Jurkat, Clone E6-1 (cell line): ENCODE measurements at regions not wholly inside any gene's neighbourhood (a gene's known extent, or its start where the extent isn't known, plus 50 kb on each side); places are given as distances from the start of the nearest gene placed in this dataset.

Experiments used
- DNase-seq: peaks from one replicate; pipeline ENCODE4 v3.0.0-alpha.2; 2011; ENCODE audit warnings: low read depth, low spot score
- H3K4me3 ChIP-seq: 2 replicates; pipeline ENCODE4 v1.5.1; 2011; ENCODE audit warnings: mild to moderate bottlenecking, low read length, control low read depth, moderate library complexity

- no peak for DNase-seq
- H3K4me3 ChIP-seq: no peak overlapping the region
Observed at GRCh38 chr11:111444040-111444439, 65.0 kb upstream of the POU2AF1 start.

GRCh38 chr11:111443640-111444039 is 64.6 kb upstream of the POU2AF1 start:
- DNase-seq: no peak
- H3K4me3 ChIP-seq: no peak overlapping the region

- no peak for DNase-seq
- no peak overlapping the region for H3K4me3 ChIP-seq
Observed at GRCh38 chr11:111443032-111443431, 64.0 kb upstream of the POU2AF1 start.

- no peak for DNase-seq
- no peak overlapping the region for H3K4me3 ChIP-seq
Observed at GRCh38 chr11:111441443-111441842, 62.4 kb upstream of the POU2AF1 start.

GRCh38 chr11:111440416-111441205 is 61.5 kb upstream of the POU2AF1 start:
- DNase-seq: no peak

GRCh38 chr11:111439901-111440300 is 60.8 kb upstream of the POU2AF1 start:
- DNase-seq: no peak
- no peak overlapping the region for H3K4me3 ChIP-seq

More at GRCh38 chr11:111440416-111441205, 61.5 kb upstream of the POU2AF1 start:
- no peak overlapping the region for H3K4me3 ChIP-seq

GRCh38 chr11:111438846-111439520 is 59.9 kb upstream of the POU2AF1 start:
- DNase-seq: peak; percentile 53

GRCh38 chr11:111438168-111438567 is 59.1 kb upstream of the POU2AF1 start:
- DNase-seq: no peak
- no peak overlapping the region for H3K4me3 ChIP-seq

More at GRCh38 chr11:111438846-111439520, 59.9 kb upstream of the POU2AF1 start:
- H3K4me3 ChIP-seq: no peak overlapping the region

- H3K4me3 ChIP-seq: no peak overlapping the region
- no peak for DNase-seq
Observed at GRCh38 chr11:111435046-111435698, 56.1 kb upstream of the POU2AF1 start.

- H3K4me3 ChIP-seq: no peak overlapping the region
- peak; percentile 81 for DNase-seq
Observed at GRCh38 chr11:111429066-111429506, 50.0 kb upstream of the POU2AF1 start.
